ENCODE measurements at regions not wholly inside any gene's neighbourhood (a gene's known extent, or its start where the extent isn't known, plus 50 kb on each side); places are given as distances from the start of the nearest gene placed in this dataset.

DNA sequence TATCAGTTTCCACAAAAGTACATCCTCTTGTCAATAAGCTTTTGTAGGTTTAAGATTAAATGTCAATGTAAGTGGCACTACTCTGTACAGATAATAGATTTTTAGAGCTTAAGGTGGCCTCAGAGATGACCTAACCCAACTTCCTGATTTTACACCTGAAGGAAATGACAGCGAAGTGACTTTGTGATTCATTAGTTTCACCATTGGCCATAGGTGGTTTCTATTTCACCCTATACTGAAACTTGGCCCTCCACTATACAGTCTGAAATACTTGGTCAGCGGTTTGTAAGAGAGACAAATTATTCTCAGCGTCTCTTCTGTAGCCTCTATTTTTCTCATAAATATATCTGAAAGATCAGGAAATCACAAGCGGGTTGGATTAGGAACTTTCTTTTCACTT is 330.4 kb upstream of the FAM98A start:
- no peak for TF ChIP-seq POLR2AphosphoS5 (IDR thresholded peaks at IDR 0.05)
- TF ChIP-seq POLR2A (IDR thresholded peaks at IDR 0.05) = no peak
- no peak for TF ChIP-seq CTCF (IDR thresholded peaks at IDR 0.05)
- intact Hi-C loops (cut with DNase I) = no loop called here
- no peaks in the 10 kb centered on the region for H3K9me3 ChIP-seq
- 96% methylated on average over 4 of the region's 4 CpGs for WGBS
- H3K4me1 ChIP-seq (replicated peaks) = no peaks in the 10 kb centered on the region
- H3K4me3 ChIP-seq = no peak overlapping the region
- H3K27me3 ChIP-seq (replicated peaks; ENCODE audit: insufficient read depth) = no peaks in the 10 kb centered on the region
- no peaks in the 10 kb centered on the region for H3K36me3 ChIP-seq
- no peak overlapping the region for H3K27ac ChIP-seq
- no peak for DNase-seq (ENCODE audit: low spot score)

DNA sequence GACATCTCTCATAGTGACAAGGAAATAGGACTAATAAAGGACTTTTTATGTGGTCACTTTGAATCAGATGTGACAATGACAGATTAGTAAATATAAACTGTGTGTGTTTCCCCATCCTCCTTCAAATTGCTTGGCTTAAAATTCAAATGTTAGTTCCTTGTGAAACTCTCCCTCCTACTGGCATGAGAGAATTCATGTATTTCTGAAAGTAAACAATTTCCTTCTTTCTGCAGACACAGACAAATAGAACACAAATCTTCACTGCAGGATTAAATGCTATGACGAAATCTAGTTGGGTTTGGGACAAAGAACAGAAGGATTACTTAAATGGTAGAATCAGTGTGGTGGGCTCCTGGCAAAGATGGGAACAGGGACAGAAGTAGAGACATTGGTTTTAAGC is 328.7 kb upstream of the FAM98A start:
- Histone ChIP-seq H3K4me1 (replicated peaks) (no peaks in the 10 kb centered on the region), H3K36me3 (no peaks in the 10 kb centered on the region), H3K27ac (no peak overlapping the region), H3K9me3 (no peaks in the 10 kb centered on the region), H3K4me3 (no peak overlapping the region), H3K27me3 (replicated peaks; ENCODE audit: insufficient read depth) (no peaks in the 10 kb centered on the region)
- WGBS = 54% methylated on average over 1 of the region's 1 CpG
- TF ChIP-seq CTCF (IDR thresholded peaks at IDR 0.05) = no peak
- no peak for TF ChIP-seq POLR2AphosphoS5 (IDR thresholded peaks at IDR 0.05)
- TF ChIP-seq POLR2A (IDR thresholded peaks at IDR 0.05) = no peak
- intact Hi-C loops (cut with DNase I) = no loop called here
- no peak for DNase-seq (ENCODE audit: low spot score)

DNA sequence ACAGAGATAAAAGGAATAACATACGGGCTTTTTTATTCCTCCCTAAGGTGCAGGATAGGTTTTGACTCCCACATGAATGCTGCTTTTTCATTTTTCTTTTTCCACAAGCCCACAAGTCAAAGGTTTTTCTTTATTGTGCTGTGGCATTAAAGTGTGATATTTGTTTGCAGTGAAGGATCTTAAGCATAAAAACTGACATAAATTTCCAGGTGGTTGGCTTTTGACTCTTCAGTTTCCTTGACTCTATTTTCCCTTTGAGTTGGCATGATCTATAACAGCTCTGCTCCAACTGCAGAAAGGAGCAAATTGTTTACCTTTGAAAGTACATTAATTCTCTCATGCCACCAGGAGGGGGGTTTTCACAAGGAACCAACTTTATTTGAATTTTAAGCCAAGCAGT is 326.2 kb upstream of the FAM98A start:
- Histone ChIP-seq H3K4me3 (no peak overlapping the region), H3K4me1 (replicated peaks) (no peaks in the 10 kb centered on the region), H3K9me3 (no peaks in the 10 kb centered on the region), H3K36me3 (no peaks in the 10 kb centered on the region), H3K27ac (no peak overlapping the region), H3K27me3 (replicated peaks; ENCODE audit: insufficient read depth) (no peaks in the 10 kb centered on the region)
- DNase-seq (ENCODE audit: low spot score) = no peak
- 33% methylated on average over 1 of the region's 1 CpG for WGBS
- no peak for TF ChIP-seq CTCF (IDR thresholded peaks at IDR 0.05)
- no peak for TF ChIP-seq POLR2A (IDR thresholded peaks at IDR 0.05)
- TF ChIP-seq POLR2AphosphoS5 (IDR thresholded peaks at IDR 0.05) = no peak
- intact Hi-C loops (cut with DNase I) = no loop called here

DNA sequence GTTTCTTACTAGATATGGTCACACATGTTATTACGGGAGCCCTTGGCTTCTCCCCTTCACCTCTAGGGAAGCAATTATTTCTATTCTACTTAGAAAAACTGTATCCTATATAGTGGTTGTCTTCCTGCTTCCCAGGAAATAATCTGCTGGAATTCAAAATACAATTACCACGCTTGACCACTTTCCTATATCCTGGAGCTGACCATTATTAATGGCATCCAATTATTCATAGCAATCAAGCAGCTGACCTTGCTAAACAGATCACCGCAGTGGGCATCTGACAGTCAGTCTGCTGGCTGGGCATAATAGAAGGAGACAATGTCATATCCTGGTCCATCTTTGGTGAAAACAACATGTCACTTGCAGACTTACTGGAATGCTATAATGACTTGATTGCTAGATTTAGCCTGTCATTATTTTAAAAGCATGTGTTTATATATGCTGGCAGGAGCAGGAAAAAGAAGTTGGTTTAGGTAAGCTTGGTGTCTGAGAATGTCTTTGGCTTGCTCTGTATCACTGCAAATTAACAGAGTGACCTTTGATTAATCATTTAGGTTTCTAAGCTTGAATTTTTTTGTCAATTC is 325.6 kb upstream of the FAM98A start:
- intact Hi-C loops (cut with DNase I) = no loop called here
- H3K27me3 ChIP-seq (replicated peaks; ENCODE audit: insufficient read depth) = no peaks in the 10 kb centered on the region
- H3K27ac ChIP-seq = no peak overlapping the region
- no peak for TF ChIP-seq POLR2AphosphoS5 (IDR thresholded peaks at IDR 0.05)
- TF ChIP-seq POLR2A (IDR thresholded peaks at IDR 0.05) = no peak
- TF ChIP-seq CTCF (IDR thresholded peaks at IDR 0.05) = no peak
- no peak overlapping the region for H3K4me3 ChIP-seq
- no peaks in the 10 kb centered on the region for H3K9me3 ChIP-seq
- WGBS = 94% methylated on average over 3 of the region's 3 CpGs
- H3K36me3 ChIP-seq = no peaks in the 10 kb centered on the region
- DNase-seq (ENCODE audit: low spot score) = no peak
- no peaks in the 10 kb centered on the region for H3K4me1 ChIP-seq (replicated peaks)

DNA sequence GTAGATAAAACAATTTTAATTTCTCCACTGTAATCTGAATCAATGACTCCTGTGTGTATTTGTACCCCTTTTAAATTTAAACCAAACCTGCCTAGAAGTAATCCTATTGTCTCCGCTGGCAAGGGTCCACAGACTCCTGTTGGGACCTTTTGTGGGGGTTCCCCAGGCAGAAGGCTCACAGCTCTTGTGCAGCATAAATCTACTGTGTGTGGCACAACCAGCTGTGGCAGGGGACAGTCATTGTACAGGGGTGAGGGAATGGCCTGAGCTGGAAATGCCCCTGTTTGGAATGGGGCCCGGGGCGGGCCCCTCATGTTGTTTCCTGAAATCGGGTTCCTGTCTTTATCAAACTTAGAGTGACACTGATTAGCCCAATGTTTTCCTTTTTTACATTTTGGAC is 318.2 kb upstream of the FAM98A start:
- H3K4me3 ChIP-seq = no peak overlapping the region
- H3K9me3 ChIP-seq = no peaks in the 10 kb centered on the region
- H3K27me3 ChIP-seq (replicated peaks; ENCODE audit: insufficient read depth) = no peaks in the 10 kb centered on the region
- no peak overlapping the region for H3K27ac ChIP-seq
- H3K36me3 ChIP-seq = no peaks in the 10 kb centered on the region
- no peaks in the 10 kb centered on the region for H3K4me1 ChIP-seq (replicated peaks)
- intact Hi-C loops (cut with DNase I) = no loop called here
- no peak for DNase-seq (ENCODE audit: low spot score)
- 73% methylated on average over 4 of the region's 4 CpGs for WGBS
- TF ChIP-seq POLR2AphosphoS5 (IDR thresholded peaks at IDR 0.05) = no peak
- no peak for TF ChIP-seq POLR2A (IDR thresholded peaks at IDR 0.05)
- no peak for TF ChIP-seq CTCF (IDR thresholded peaks at IDR 0.05)

Data from prostate gland (tissue), 2 donors.